SW 1271 (cell line): ENCODE measurements at regions not wholly inside any gene's neighbourhood (a gene's known extent, or its start where the extent isn't known, plus 50 kb on each side); places are given as distances from the start of the nearest gene placed in this dataset.

Experiments used
- DNase-seq, 2 experiments: peaks; one replicate each; lab custom pipeline; 2025; lab: John Stamatoyannopoulos, UW

DNA sequence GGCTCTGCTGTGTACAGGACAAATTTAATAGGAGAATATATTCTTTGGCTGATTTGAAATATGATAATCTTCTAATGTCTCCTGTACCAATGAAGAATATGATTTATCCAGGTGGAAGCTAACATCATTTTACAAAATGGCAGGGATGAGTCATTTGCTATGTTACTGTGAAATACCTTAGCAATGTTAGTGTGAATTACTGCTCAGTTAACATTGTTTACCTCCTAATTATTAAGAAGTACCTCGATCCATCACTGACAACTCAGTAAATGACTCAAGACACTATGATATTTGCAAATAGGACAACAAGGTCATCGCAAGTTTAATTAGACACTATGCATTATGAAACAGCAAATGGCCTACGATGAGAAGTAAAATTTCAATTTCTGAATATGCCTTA, 309.1 kb upstream of the EDNRB start:
- DNase-seq = no peak

DNA sequence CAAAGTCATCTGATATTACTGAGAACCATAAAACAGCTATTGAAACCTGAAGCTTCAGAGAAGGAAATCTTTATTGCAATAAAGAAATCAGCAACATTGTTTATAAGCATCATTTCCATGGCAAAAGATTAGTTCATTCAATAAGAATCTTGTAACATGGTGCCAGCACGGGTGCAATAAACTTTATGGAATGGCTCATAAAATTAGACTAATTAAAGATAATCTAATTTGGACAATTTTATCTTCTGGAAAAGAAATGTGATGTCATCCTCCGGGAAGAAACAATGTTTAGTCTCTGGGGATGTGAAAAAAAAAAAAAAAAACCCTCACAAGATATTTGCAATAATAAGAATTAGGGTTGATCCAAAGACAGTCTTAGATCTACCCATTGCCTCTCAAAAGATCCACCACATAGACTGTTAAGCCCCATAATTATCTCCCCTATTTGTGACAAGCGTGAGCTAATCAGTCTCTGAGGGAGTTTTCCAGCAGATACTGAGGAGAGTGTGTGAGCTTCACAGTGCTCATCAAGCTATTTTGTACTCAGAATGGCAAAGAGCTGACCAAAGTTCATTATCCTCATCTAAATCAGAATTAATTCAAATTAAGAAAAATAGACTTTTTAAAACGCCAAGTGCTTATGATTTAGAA, 297.0 kb upstream of the EDNRB start:
- no peak for DNase-seq

DNA sequence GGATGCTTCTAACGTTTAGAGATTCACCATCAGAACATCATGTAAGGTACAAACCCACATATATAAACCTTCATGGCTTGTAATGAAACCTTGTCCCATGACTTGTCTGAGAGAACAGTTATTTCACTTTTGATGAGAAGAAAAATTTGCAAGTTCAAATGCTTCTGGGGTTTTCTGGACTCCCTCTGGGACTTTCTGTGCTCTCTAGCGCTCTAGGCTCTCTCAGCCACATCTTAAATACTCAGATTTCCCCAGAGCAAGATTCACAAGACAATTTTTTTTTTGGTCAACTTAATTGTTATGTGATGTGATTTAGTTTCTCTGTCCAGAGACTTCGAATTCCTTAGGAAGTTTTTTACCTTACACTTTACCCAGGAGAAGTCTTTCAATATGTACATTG, 282.8 kb upstream of the EDNRB start:
- no peak for DNase-seq

DNA sequence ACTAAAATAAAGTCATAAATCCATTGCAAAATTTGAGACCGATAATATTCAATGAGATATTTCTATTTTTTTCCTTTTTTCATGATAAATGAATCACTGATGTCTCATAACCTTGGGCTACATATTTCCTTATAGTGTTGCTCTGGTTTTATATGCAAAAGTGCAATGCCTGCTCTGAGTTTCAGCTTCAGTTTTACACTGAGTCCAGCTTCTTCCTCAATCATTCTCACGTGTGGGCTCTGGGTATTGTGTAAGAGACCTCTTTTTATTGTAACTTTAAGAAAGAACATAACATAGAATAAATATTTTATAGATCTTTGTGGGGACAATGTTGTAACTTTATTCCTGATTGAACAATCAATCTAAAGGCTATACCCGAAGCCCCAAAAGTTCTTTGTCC, 280.2 kb upstream of the EDNRB start:
- DNase-seq = no peak

DNA sequence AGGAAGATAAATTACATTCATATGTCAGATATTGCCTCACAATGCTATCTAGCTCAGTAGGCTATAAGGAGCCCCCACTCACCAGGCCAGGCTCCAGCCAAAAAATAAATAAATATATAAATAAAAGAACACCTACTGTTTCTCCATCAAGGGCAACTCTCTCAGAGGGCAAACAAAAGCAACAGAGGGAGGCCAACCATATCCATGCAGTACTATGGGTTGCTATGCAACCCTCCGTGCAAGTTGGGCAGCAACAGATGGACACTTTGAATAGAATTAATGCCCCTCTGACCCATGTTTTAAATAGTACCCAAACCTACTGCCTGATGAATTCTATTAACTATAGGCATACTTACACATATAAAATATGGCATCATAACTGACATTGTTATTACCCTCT, 279.8 kb upstream of the EDNRB start:
- no peak for DNase-seq

DNA sequence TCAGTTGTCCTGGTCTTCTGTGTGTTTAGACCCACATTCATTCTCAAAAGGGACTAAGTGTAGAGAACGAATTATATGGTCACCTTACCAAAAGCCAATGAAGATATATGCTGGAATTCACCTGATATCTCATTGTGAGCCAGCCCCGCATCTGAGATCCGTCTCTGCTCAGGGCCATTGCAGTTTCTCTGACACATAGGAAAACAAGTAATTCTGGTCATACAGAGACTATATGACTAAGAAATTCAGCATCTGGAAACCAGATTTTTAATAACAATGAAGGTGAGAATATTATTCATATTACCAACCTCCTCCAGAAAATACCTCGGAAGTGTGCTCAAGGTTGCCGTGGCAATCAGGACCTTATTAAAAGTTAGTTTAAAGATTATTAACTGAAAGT, 278.6 kb upstream of the EDNRB start:
- no peak for DNase-seq

DNA sequence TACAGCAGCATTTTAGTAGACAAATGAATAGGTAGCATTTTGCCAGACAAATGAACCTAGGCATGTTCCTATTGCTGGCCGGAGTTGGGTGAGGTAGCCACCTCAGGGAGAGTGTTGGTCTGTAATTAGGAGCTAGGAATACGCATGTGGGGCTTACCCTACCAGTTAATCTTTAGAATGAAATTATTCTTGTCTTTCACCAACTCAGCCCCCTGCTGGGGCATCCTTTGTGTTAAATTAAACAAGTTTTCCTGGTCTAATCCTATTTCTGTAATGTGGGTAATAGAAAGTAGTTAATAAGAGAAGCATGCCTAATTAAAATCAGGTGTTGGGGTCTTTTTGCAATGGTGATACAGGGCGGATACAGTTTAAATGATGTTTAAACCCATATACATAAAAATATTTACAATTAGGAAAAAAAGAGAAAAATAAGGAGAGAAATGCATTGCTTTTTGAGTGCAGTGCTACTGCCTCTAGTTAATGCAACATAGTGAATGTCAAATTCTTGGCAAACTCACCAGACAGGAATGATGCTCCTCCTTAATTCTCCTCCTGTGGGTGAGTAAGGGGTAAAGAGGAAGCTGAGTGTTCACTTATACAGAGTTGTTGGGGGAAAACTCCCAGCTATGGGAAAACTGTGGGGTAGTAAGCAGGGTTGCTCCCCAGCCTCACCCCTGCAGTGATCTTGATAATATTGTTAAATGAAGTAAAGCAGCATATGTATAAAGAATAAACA, 276.4 kb upstream of the EDNRB start:
- DNase-seq = no peak

DNA sequence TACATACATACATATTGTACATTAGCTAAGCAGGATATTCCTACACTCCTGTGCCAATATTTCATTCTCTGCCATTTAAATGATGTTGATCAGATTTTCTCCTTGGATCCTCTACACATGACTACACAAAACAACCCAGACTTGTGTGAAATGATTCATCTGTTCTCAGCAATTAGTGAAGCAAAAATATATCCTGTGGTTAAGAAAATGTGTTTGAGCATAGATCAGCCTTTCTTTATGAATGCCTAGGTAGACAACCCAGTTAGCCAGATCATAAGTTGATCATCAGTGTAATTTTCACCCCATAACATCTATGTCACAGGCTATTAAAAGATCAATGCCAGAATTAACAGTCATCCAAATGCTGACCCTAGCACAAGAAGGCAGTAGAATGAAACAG, 275.2 kb upstream of the EDNRB start:
- DNase-seq = no peak

DNA sequence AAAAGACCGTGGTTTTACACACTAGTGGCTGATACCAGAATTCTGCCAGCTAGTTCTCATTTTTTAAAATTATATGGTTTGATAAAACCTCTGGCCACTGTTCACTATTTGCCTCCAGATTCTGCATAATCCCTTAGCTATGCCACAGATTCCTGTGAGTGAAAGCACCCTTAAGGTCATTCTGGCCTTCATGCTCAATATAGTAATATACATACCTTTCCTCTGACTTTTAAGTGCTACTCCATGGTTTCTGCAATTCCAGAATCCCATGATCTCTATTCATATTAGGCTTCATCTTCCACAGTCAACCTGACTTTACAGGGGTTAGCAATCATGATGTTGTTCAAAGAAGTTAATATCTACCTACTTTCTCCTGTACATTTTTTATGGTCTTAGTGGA, 274.1 kb upstream of the EDNRB start:
- DNase-seq = no peak

DNA sequence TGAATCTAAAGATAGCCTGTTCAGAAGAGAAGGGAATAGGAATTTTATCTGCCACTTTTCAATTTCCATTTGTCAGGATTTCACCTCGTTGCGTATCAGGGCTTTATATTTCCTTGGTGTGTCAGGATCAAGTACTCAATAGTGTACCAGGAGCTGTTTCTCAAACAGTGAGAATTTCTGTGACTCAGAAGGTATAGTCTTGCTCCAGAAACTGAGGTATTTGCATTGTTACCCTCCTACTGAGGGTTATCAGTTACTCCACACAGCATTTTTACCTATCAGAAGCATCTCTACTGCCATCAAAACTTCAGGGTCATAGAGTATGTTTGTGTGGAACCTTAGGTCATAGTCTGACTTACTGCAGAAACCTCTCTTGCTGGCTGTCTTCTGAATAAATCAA, 271.7 kb upstream of the EDNRB start:
- DNase-seq = no peak

DNA sequence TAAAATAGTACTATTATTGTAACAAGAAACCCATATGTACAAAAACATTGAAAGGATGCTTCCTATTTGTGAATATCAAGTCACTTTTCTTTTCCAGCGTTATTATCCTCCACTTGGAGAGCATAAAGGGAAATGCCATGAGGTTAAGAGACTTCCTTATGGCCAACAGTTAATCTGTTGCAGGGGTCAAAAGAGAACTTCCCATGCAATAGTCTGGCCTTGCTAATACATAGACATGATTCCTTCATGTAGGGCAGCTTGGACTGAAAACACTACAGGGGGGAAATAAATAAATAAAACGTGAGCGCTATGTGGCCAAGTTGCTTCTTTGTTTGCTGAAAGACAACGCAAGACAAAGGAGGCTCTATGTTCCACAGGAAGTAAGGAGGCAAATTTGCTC, 269.1 kb upstream of the EDNRB start:
- no peak for DNase-seq

DNA sequence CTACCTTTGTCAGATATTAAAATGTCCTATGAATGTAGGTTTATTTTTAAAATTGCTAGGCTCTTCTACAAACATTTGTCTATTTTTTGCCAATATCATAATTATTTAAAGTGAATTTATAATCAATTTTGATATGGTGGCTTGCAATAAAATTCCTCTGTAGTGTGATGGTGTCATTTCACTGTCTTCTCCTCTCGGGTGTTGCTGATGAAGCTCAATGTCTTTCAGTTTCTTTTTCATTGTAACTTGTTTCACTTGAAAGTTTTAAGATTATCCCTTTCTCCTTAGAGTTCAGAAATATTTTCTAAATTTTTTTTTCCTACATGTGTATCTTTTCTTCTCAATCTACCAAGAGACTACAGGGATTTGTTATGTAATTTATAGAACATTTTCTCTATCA, 267.1 kb upstream of the EDNRB start:
- no peak for DNase-seq

DNA sequence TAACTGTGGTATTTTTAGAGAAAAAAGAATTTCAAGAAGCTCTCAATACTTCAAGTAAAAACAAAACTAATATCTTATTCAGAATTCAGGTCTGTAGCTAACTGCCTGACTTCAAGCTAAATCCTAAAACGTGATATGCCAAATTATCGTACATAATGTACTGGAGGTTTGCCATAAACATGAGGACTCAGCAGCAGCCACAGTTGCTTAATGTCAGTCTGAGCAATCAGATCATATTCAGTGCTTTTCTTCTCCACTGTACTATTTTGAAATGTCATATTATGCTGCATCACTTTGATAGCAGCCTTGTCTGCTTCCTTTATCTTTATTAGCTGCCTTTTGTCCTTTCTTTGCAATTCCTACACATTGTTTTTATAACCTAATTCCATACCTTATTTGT, 265.1 kb upstream of the EDNRB start:
- no peak for DNase-seq

DNA sequence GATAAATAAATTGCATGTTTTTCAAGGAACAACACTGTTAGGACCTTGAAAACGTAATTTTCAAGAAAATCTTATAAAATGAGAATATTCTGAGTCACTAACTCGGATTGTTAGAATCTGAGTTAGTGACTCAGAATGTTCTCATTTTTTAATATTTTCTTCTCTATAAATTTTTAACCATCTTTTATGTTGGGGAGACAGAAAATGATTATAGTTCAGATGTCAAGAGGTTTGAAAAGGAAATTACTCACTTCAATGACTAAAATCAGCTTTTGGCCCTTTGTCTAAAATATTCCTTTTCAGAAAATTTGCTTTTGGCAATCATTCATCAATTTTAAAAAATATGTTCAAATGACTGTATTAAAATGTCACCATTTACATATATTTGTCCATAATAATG, 264.2 kb upstream of the EDNRB start:
- DNase-seq = no peak

DNA sequence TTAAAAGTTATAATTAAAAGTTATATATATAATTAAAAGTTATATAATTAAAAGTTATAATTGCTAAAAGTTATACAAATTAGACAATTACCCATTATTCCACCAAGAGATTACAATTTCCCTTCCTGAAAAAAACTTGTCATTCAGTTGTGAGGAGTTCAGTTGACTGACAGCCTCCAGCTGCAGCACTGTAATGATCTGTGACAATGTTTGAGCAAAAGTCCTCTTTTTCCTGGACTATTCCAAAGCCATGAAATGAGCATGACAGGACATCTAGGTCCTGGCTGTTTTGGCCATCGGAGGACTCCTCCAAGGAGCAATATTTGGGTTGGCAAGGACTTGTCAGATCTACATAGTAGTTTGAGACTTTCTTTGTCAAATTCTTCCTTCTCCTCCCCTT, 258.7 kb upstream of the EDNRB start:
- no peak for DNase-seq

DNA sequence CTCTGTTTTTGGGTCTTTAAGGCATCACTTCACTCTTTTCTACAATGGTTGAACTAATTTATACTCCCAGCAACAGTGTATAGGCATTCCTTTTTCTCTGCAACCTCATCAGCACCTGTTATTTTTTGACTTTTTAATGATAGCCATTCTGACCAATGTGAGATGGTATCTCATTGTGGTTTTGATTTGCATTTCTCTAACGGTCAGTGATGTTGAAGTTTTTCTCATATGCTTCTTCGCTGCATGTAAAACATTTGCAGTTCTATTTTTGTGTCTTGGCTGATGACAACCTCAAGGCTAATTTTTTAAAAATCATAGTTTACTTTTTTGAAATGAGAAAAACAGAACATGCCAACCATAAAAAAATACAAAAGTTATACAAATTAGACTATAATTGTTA, 258.2 kb upstream of the EDNRB start:
- no peak for DNase-seq

DNA sequence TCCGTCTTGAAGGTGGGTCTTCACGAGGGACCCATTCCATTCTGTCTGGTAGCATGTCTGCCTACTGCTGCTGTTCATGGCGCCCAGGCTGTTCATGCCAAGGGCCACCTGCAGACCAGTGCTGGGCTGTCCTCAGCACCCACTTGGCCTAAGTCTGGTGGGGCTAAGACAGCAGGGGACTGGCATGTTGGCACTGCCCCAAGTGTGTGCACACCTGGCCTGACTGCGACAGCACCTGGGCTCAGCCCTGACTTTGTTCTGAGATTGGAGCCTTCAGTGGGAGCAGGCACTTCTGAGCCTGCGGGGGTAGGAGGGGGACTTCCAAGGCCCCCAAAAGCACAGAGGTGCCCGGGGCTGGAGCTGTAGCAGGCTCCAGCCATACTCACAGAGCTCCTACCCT, 250.8 kb upstream of the EDNRB start:
- DNase-seq = no peak

DNA sequence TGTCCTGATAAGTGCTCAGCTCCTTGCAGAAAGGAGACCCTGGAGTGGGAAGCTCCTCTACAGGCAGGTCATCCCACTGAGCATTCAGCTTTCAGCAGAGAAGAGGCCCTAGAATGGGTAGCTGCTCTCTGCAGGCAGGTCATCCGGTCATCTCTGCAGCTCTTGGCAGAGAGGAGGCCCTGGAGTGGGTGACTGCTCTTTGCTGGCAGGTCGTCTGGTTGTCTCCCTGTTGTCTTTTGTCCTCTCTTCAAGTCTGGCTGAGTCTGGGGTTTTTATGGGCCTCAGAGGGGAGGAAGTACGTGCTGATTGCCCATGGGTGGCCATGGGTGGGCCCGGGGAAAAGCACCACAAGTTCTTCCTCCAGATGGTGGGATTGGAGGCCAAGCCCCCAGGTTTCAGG, 250.3 kb upstream of the EDNRB start:
- no peak for DNase-seq

DNA sequence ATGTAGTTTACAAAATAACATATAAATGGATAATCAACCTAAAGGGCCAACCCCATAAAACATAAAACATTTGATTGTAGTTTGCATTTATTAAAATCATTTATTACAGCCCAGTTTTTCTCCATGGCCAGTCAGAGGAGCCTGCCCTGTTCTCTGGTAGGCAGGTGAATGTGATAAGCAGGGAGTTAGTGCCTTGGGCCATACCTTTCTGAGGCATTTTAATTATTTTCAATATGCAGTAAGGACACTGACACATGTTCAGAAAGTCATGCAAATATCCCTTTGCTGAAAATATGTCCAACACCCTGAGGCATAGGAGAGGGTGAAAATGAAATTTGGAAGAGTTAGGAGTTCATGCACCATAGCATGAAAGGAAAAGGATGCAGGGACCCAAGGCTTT, 242.6 kb upstream of the EDNRB start:
- DNase-seq = no peak

DNA sequence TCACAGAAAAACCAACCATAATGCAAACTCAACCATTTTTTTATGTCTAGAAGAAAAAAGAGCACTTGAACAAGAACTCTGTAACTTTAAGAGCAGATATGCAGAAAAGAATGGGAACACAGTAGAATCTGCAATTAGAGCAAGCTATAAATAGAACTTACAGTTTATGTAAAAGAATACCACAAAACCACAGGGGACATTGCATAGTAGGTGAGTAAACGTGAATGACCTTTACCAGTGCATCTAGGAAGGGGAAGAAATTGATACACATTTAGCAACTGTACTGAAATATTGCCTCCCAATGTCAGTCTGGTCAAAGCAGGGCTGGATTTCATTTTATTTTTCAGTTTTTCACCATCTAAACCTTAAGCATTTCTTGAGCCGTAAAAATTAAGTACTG, 242.2 kb upstream of the EDNRB start:
- DNase-seq = no peak

DNA sequence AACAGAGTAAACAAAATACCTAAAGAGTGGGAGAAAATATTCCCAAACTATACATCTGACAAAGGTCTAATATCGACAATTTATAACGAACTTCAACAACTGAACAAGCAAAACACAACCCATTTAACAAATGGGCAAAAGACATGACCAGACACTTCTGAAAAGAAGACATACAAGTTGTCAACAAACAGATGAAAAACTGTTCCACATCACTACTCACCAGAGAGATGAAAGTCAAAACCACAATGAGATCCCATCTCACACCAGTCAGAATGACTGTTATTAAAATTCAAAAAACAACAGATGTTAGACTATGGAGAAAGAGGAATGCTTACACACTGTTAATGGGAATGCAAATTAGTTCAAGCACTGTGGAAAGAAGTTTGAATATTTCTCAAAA, 233.8 kb upstream of the EDNRB start:
- no peak for DNase-seq

DNA sequence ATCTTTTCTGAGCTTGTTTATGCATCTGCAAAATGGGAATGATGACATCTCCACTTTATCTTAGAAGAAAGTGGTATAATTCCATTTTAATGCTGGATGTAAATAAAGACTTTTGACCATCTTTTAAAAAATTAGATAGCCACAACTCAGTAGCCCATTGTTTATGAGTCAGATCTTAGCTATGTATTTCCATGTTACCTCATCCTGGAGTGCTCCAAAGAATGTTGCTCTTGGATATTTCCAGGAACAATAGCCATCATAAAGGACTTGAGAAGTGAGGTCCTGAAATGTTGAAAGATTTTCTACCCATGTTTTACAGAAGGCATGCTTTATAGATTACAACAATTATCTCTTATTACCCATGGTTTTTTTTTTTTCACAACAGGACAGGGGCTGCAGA, 229.3 kb upstream of the EDNRB start:
- DNase-seq = peak; percentile 14 to 76

DNA sequence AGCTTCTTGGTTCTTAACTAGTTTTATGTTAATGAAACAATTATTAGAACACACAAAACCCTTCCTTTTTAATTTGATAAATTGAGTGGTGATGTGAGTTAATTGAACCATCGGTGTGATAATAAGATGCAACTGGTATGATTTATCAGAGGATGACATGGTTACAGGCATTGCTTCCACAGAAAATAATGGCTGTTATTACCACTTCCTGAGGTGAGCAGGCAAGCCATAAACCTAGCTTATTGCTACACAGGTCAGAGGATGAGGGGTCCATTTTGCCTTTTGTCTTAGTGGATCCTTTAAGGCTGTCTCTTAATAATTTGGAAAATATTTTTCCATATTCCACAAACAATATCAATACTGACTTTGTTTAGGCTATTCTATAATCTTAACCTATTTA, 226.6 kb upstream of the EDNRB start:
- DNase-seq = no peak

DNA sequence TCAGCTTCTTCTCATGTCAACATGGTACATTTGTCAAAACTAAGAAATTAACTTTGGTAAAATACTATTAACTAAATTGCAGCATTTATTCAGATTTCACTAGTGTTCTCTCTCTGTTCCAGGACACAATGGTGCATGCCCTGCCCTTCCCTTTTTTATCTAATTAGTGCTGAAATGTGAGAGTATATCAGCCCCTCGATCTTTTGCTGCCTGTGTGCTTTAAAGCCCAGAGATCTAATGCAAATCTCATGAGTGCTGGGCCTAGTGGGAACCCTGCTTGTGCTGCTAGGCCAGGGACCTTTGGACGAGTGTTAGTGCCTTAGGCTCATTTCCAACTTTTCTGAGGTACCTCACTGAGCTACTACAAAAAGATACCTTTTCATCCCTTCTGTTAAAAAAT, 221.1 kb upstream of the EDNRB start:
- DNase-seq = no peak
